ENCODE measurements at regions not wholly inside any gene's neighbourhood (a gene's known extent, or its start where the extent isn't known, plus 50 kb on each side); places are given as distances from the start of the nearest gene placed in this dataset.

- Histone ChIP-seq H3K4me1 (ENCODE audit: control insufficient read depth, insufficient read depth, low read length, poor library complexity, severe bottlenecking) (no peaks in the 10 kb centered on the region), H3K36me3 (ENCODE audit: control insufficient read depth, insufficient read depth, low read length) (no peaks in the 10 kb centered on the region), H3K4me3 (ENCODE audit: extremely low read depth, insufficient read depth, low read length, poor library complexity, severe bottlenecking) (no peak overlapping the region), H3K27ac (ENCODE audit: low read depth, low read length, severe bottlenecking) (no peak overlapping the region), H3K9me3 (ENCODE audit: control insufficient read depth, low read length) (no peaks in the 10 kb centered on the region)
- 74 to 77% methylated on average over 8 to 9 of the region's 12 CpGs for WGBS, 2 experiments (ENCODE audit: insufficient coverage in 2 of 2)
Observed at GRCh38 chr4:188680004-188680666, 540.9 kb downstream of the TRIML1 start.

GRCh38 chr4:188680667-188681063 is 541.4 kb downstream of the TRIML1 start:
- WGBS, 2 experiments (ENCODE audit: insufficient coverage in 2 of 2), result 88 to 91% methylated on average over 13 of the region's 14 CpGs
- H3K27ac ChIP-seq (ENCODE audit: low read depth, low read length, severe bottlenecking), result no peak overlapping the region
- no peak overlapping the region for H3K4me3 ChIP-seq (ENCODE audit: extremely low read depth, insufficient read depth, low read length, poor library complexity, severe bottlenecking)
- no peaks in the 10 kb centered on the region for H3K36me3 ChIP-seq (ENCODE audit: control insufficient read depth, insufficient read depth, low read length)
- no peaks in the 10 kb centered on the region for H3K4me1 ChIP-seq (ENCODE audit: control insufficient read depth, insufficient read depth, low read length, poor library complexity, severe bottlenecking)
- no peaks in the 10 kb centered on the region for H3K9me3 ChIP-seq (ENCODE audit: control insufficient read depth, low read length)

- WGBS, 2 experiments (ENCODE audit: insufficient coverage in 2 of 2), result 72 to 100% methylated on average over 1 to 2 of the region's 2 CpGs
- H3K4me3 ChIP-seq (ENCODE audit: extremely low read depth, insufficient read depth, low read length, poor library complexity, severe bottlenecking), result no peak overlapping the region
- no peaks in the 10 kb centered on the region for H3K36me3 ChIP-seq (ENCODE audit: control insufficient read depth, insufficient read depth, low read length)
- no peaks in the 10 kb centered on the region for H3K4me1 ChIP-seq (ENCODE audit: control insufficient read depth, insufficient read depth, low read length, poor library complexity, severe bottlenecking)
- H3K27ac ChIP-seq (ENCODE audit: low read depth, low read length, severe bottlenecking), result no peak overlapping the region
- H3K9me3 ChIP-seq (ENCODE audit: control insufficient read depth, low read length), result no peaks in the 10 kb centered on the region
Observed at GRCh38 chr4:188682321-188682720, 543.1 kb downstream of the TRIML1 start.

GRCh38 chr4:188683571-188683970 is 544.3 kb downstream of the TRIML1 start:
- WGBS, 2 experiments (ENCODE audit: insufficient coverage in 2 of 2), result 84 to 100% methylated on average over 2 of the region's 2 CpGs
- H3K4me3 ChIP-seq (ENCODE audit: extremely low read depth, insufficient read depth, low read length, poor library complexity, severe bottlenecking), result no peak overlapping the region
- no peaks in the 10 kb centered on the region for H3K4me1 ChIP-seq (ENCODE audit: control insufficient read depth, insufficient read depth, low read length, poor library complexity, severe bottlenecking)
- no peaks in the 10 kb centered on the region for H3K9me3 ChIP-seq (ENCODE audit: control insufficient read depth, low read length)
- H3K36me3 ChIP-seq (ENCODE audit: control insufficient read depth, insufficient read depth, low read length), result no peaks in the 10 kb centered on the region
- no peak overlapping the region for H3K27ac ChIP-seq (ENCODE audit: low read depth, low read length, severe bottlenecking)

- WGBS, 2 experiments (ENCODE audit: insufficient coverage in 2 of 2), result no CpG with 5 or more reads among the region's 2 CpGs
- Histone ChIP-seq H3K27ac (ENCODE audit: low read depth, low read length, severe bottlenecking) (no peak overlapping the region), H3K9me3 (ENCODE audit: control insufficient read depth, low read length) (no peaks in the 10 kb centered on the region), H3K4me1 (ENCODE audit: control insufficient read depth, insufficient read depth, low read length, poor library complexity, severe bottlenecking) (no peaks in the 10 kb centered on the region), H3K4me3 (ENCODE audit: extremely low read depth, insufficient read depth, low read length, poor library complexity, severe bottlenecking) (no peak overlapping the region), H3K36me3 (ENCODE audit: control insufficient read depth, insufficient read depth, low read length) (no peaks in the 10 kb centered on the region)
Observed at GRCh38 chr4:188688956-188689355, 549.7 kb downstream of the TRIML1 start.

- 50 to 65% methylated on average over 1 to 2 of the region's 4 CpGs for WGBS, 2 experiments (ENCODE audit: insufficient coverage in 2 of 2)
- no peak overlapping the region for H3K27ac ChIP-seq (ENCODE audit: low read depth, low read length, severe bottlenecking)
- no peaks in the 10 kb centered on the region for H3K4me1 ChIP-seq (ENCODE audit: control insufficient read depth, insufficient read depth, low read length, poor library complexity, severe bottlenecking)
Observed at GRCh38 chr4:188691811-188692210, 552.6 kb downstream of the TRIML1 start.

GRCh38 chr4:188695261-188695660 is 556.0 kb downstream of the TRIML1 start:
- H3K36me3 ChIP-seq (ENCODE audit: control insufficient read depth, insufficient read depth, low read length), result no peaks in the 10 kb centered on the region
- H3K9me3 ChIP-seq (ENCODE audit: control insufficient read depth, low read length), result no peaks in the 10 kb centered on the region
- 83 to 86% methylated on average over 4 to 5 of the region's 5 CpGs for WGBS, 2 experiments (ENCODE audit: insufficient coverage in 2 of 2)
- no peak overlapping the region for H3K27ac ChIP-seq (ENCODE audit: low read depth, low read length, severe bottlenecking)
- no peak overlapping the region for H3K4me3 ChIP-seq (ENCODE audit: extremely low read depth, insufficient read depth, low read length, poor library complexity, severe bottlenecking)
- H3K4me1 ChIP-seq (ENCODE audit: control insufficient read depth, insufficient read depth, low read length, poor library complexity, severe bottlenecking), result no peaks in the 10 kb centered on the region

More at GRCh38 chr4:188691811-188692210, 552.6 kb downstream of the TRIML1 start:
- H3K9me3 ChIP-seq (ENCODE audit: control insufficient read depth, low read length), result no peaks in the 10 kb centered on the region
- H3K4me3 ChIP-seq (ENCODE audit: extremely low read depth, insufficient read depth, low read length, poor library complexity, severe bottlenecking), result no peak overlapping the region
- no peaks in the 10 kb centered on the region for H3K36me3 ChIP-seq (ENCODE audit: control insufficient read depth, insufficient read depth, low read length)

GRCh38 chr4:188697243-188697642 is 558.0 kb downstream of the TRIML1 start:
- Histone ChIP-seq H3K36me3 (ENCODE audit: control insufficient read depth, insufficient read depth, low read length) (no peaks in the 10 kb centered on the region), H3K4me1 (ENCODE audit: control insufficient read depth, insufficient read depth, low read length, poor library complexity, severe bottlenecking) (no peaks in the 10 kb centered on the region), H3K9me3 (ENCODE audit: control insufficient read depth, low read length) (no peaks in the 10 kb centered on the region), H3K27ac (ENCODE audit: low read depth, low read length, severe bottlenecking) (no peak overlapping the region), H3K4me3 (ENCODE audit: extremely low read depth, insufficient read depth, low read length, poor library complexity, severe bottlenecking) (no peak overlapping the region)
- no CpG with 5 or more reads among the region's 1 CpG for WGBS, 2 experiments (ENCODE audit: insufficient coverage in 2 of 2)

- H3K36me3 ChIP-seq (ENCODE audit: control insufficient read depth, insufficient read depth, low read length), result no peaks in the 10 kb centered on the region
- H3K9me3 ChIP-seq (ENCODE audit: control insufficient read depth, low read length), result no peaks in the 10 kb centered on the region
- no peaks in the 10 kb centered on the region for H3K4me1 ChIP-seq (ENCODE audit: control insufficient read depth, insufficient read depth, low read length, poor library complexity, severe bottlenecking)
- H3K27ac ChIP-seq (ENCODE audit: low read depth, low read length, severe bottlenecking), result no peak overlapping the region
- 80 to 95% methylated on average over 2 to 3 of the region's 4 CpGs for WGBS, 2 experiments (ENCODE audit: insufficient coverage in 2 of 2)
- H3K4me3 ChIP-seq (ENCODE audit: extremely low read depth, insufficient read depth, low read length, poor library complexity, severe bottlenecking), result no peak overlapping the region
Observed at GRCh38 chr4:188701952-188702351, 562.7 kb downstream of the TRIML1 start.

GRCh38 chr4:188704288-188704687 is 565.0 kb downstream of the TRIML1 start:
- no CpG with 5 or more reads among the region's 5 CpGs for WGBS, 2 experiments (ENCODE audit: insufficient coverage in 2 of 2)
- no peak overlapping the region for H3K27ac ChIP-seq (ENCODE audit: low read depth, low read length, severe bottlenecking)

GRCh38 chr4:188707036-188707435 is 567.8 kb downstream of the TRIML1 start:
- no peaks in the 10 kb centered on the region for H3K9me3 ChIP-seq (ENCODE audit: control insufficient read depth, low read length)
- no peak overlapping the region for H3K4me3 ChIP-seq (ENCODE audit: extremely low read depth, insufficient read depth, low read length, poor library complexity, severe bottlenecking)
- H3K27ac ChIP-seq (ENCODE audit: low read depth, low read length, severe bottlenecking), result no peak overlapping the region
- H3K4me1 ChIP-seq (ENCODE audit: control insufficient read depth, insufficient read depth, low read length, poor library complexity, severe bottlenecking), result no peaks in the 10 kb centered on the region
- no CpG with 5 or more reads among the region's 4 CpGs for WGBS, 2 experiments (ENCODE audit: insufficient coverage in 2 of 2)
- no peaks in the 10 kb centered on the region for H3K36me3 ChIP-seq (ENCODE audit: control insufficient read depth, insufficient read depth, low read length)

More at GRCh38 chr4:188704288-188704687, 565.0 kb downstream of the TRIML1 start:
- Histone ChIP-seq H3K36me3 (ENCODE audit: control insufficient read depth, insufficient read depth, low read length) (no peaks in the 10 kb centered on the region), H3K4me1 (ENCODE audit: control insufficient read depth, insufficient read depth, low read length, poor library complexity, severe bottlenecking) (no peaks in the 10 kb centered on the region), H3K9me3 (ENCODE audit: control insufficient read depth, low read length) (no peaks in the 10 kb centered on the region), H3K4me3 (ENCODE audit: extremely low read depth, insufficient read depth, low read length, poor library complexity, severe bottlenecking) (no peak overlapping the region)
